GM19238 (cell line): ENCODE measurements at regions not wholly inside any gene's neighbourhood (a gene's known extent, or its start where the extent isn't known, plus 50 kb on each side); places are given as distances from the start of the nearest gene placed in this dataset.
"Not testable (repeated sequence)": the region's sequence is repeated elsewhere in the genome, so short reads cannot be mapped to it uniquely, and the experiment has no call there.

Experiments
- DNase-seq: peaks from one replicate; pipeline ENCODE4 v3.0.0; 2011; ENCODE audit warnings: low spot score; ENCODE audit not compliant: insufficient read length

- no peak for DNase-seq
These were observed 149.3 kb downstream of the TGFB2 start for GRCh38 chr1:218494449-218494852.

GRCh38 chr1:218495931-218496330 is 150.8 kb downstream of the TGFB2 start:
- no peak for DNase-seq

GRCh38 chr1:218496561-218496960 is 151.4 kb downstream of the TGFB2 start:
- DNase-seq = no peak

- no peak for DNase-seq
These were observed 153.2 kb downstream of the TGFB2 start for GRCh38 chr1:218498056-218498938.

GRCh38 chr1:218499011-218499691 is 154.0 kb downstream of the TGFB2 start:
- DNase-seq = no peak

- DNase-seq = no peak
These were observed 154.8 kb downstream of the TGFB2 start for GRCh38 chr1:218499911-218500310.

GRCh38 chr1:218501161-218501560 is 156.0 kb downstream of the TGFB2 start:
- DNase-seq = no peak

- DNase-seq = no peak
These were observed 157.2 kb downstream of the TGFB2 start for GRCh38 chr1:218502383-218502782.

- DNase-seq = no peak
These were observed 158.0 kb downstream of the TGFB2 start for GRCh38 chr1:218503102-218503501.

GRCh38 chr1:218507355-218508002 is 162.3 kb downstream of the TGFB2 start:
- DNase-seq = no peak

- no peak for DNase-seq
These were observed 165.1 kb downstream of the TGFB2 start for GRCh38 chr1:218510153-218510772.

GRCh38 chr1:218513328-218513727 is 168.2 kb downstream of the TGFB2 start:
- no peak for DNase-seq

GRCh38 chr1:218514689-218515088 is 169.6 kb downstream of the TGFB2 start:
- no peak for DNase-seq

GRCh38 chr1:218516526-218516925 is 171.4 kb downstream of the TGFB2 start:
- no peak for DNase-seq

- no peak for DNase-seq
These were observed 172.3 kb downstream of the TGFB2 start for GRCh38 chr1:218517459-218517858.

- no peak for DNase-seq
These were observed 173.1 kb downstream of the TGFB2 start for GRCh38 chr1:218518216-218518740.

- not testable (repeated sequence) for DNase-seq
These were observed 175.5 kb downstream of the TGFB2 start for GRCh38 chr1:218520646-218521045.

GRCh38 chr1:218521414-218522169 is 176.5 kb downstream of the TGFB2 start:
- DNase-seq = no peak

GRCh38 chr1:218524526-218524925 is 179.4 kb downstream of the TGFB2 start:
- no peak for DNase-seq

- DNase-seq = no peak
These were observed 179.9 kb downstream of the TGFB2 start for GRCh38 chr1:218525031-218525430.
